Bronchial epithelial cell (primary cell): ENCODE measurements at regions not wholly inside any gene's neighbourhood (a gene's known extent, or its start where the extent isn't known, plus 50 kb on each side); places are given as distances from the start of the nearest gene placed in this dataset.

Experiments used
- DNase-seq: peaks from one replicate; pipeline ENCODE4 v3.0.0-alpha.2; 2010; ENCODE audit warnings: low read depth
- FAIRE-seq: peaks from 2 replicates; lab custom pipeline; 2011; peaks lifted over from hg19 to GRCh38; lab: Jason Lieb, UNC
- H3K27me3 ChIP-seq: 2 replicates; pipeline ENCODE4 v1.5.1; 2011; ENCODE audit warnings: low read length; ENCODE audit not compliant: control insufficient read depth, insufficient read depth
- H3K36me3 ChIP-seq: 2 replicates; pipeline ENCODE4 v1.5.1; 2011; ENCODE audit warnings: low read length; ENCODE audit not compliant: control insufficient read depth, insufficient read depth
- H3K4me3 ChIP-seq: 2 replicates; pipeline ENCODE4 v1.5.1; 2011; ENCODE audit warnings: mild to moderate bottlenecking, low read depth, low read length, control low read depth
- CTCF ChIP-seq: IDR thresholded peaks from 2 replicates; pipeline ENCODE4 v1.5.1; 2011; ENCODE audit warnings: mild to moderate bottlenecking, moderate library complexity, low read length, control low read depth, inconsistent platforms; ENCODE audit not compliant: insufficient read depth, severe bottlenecking

GRCh38 chr13:90032841-90033493 lies 1314.5 kb upstream of the MIR17HG start:
- DNase-seq: no peak

GRCh38 chr13:90039516-90039915 lies 1308.0 kb upstream of the MIR17HG start:
- no peak for TF ChIP-seq CTCF

More at GRCh38 chr13:90032841-90033493, 1314.5 kb upstream of the MIR17HG start:
- FAIRE-seq: no peak
- no peak for TF ChIP-seq CTCF
- Histone ChIP-seq H3K36me3 (no peaks in the 10 kb centered on the region), H3K27me3 (no peaks in the 10 kb centered on the region), H3K4me3 (no peak overlapping the region)

GRCh38 chr13:90047600-90047999 lies 1299.9 kb upstream of the MIR17HG start:
- TF ChIP-seq CTCF: no peak
- no peak overlapping the region for H3K4me3 ChIP-seq
- no peaks in the 10 kb centered on the region for H3K27me3 ChIP-seq
- DNase-seq: no peak
- H3K36me3 ChIP-seq: no peaks in the 10 kb centered on the region
- peak; percentile 66 for FAIRE-seq

More at GRCh38 chr13:90039516-90039915, 1308.0 kb upstream of the MIR17HG start:
- Histone ChIP-seq H3K27me3 (no peaks in the 10 kb centered on the region), H3K4me3 (no peak overlapping the region), H3K36me3 (no peaks in the 10 kb centered on the region)
- FAIRE-seq (no peak), DNase-seq (no peak)

GRCh38 chr13:90049989-90050671 lies 1297.4 kb upstream of the MIR17HG start:
- no peak for TF ChIP-seq CTCF

GRCh38 chr13:90055121-90055520 lies 1292.4 kb upstream of the MIR17HG start:
- Histone ChIP-seq H3K4me3 (no peak overlapping the region), H3K36me3 (no peaks in the 10 kb centered on the region), H3K27me3 (no peaks in the 10 kb centered on the region)
- DNase-seq (peak; percentile 90), FAIRE-seq (no peak)
- TF ChIP-seq CTCF: no peak

More at GRCh38 chr13:90049989-90050671, 1297.4 kb upstream of the MIR17HG start:
- DNase-seq (no peak), FAIRE-seq (no peak)
- no peak overlapping the region for H3K4me3 ChIP-seq
- H3K27me3 ChIP-seq: no peaks in the 10 kb centered on the region
- no peaks in the 10 kb centered on the region for H3K36me3 ChIP-seq
